ENCODE measurements at regions not wholly inside any gene's neighbourhood (a gene's known extent, or its start where the extent isn't known, plus 50 kb on each side); places are given as distances from the start of the nearest gene placed in this dataset.

DNA sequence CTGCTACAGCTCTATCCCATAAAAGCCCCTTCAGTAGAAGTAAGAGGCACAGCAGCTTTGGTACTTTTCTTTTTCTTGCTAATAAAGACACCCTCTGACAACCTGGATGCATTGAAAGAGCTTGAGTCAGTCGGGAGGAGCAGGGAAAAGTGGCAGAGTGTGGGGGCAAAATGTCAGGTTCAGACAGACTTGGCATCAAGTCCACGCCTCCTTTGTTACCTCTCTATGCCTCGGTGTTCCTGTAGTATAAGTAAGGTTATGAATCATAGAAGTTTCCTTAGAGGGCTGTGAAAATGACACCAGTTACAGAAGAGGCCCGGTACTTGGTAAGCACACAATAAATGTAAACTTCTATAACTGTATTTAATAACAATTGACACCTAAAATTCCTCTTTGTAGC lies 133.9 kb downstream of the ESM1 start:
- DNase-seq = no peak

DNA sequence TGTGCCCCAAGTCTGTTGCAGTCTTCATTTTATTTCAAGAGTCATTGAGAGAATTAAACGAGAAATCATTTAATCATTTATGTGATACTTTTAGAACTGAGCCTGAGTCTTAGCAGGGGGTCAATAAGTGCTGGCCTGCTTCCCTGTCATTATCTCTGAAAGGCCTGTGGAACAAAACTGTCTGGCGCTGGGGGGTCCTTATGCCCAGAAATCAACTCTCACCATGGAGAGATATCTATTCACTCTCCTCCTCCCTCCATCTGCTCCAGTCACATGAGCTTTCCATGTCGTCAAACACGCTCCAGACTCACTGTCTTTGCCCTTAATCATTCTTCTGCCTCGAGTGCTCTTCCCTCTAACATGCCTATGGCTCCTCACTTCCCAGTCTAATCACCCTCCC lies 136.8 kb downstream of the ESM1 start:
- no peak for DNase-seq

GRCh38 chr5:54845567-54845941 lies 139.8 kb downstream of the ESM1 start:
- DNase-seq = no peak

- DNase-seq = peak; percentile 48
These were observed 140.4 kb downstream of the ESM1 start for GRCh38 chr5:54844905-54845566.

- no peak for DNase-seq
These were observed 141.1 kb downstream of the ESM1 start for GRCh38 chr5:54844266-54844665.

DNA sequence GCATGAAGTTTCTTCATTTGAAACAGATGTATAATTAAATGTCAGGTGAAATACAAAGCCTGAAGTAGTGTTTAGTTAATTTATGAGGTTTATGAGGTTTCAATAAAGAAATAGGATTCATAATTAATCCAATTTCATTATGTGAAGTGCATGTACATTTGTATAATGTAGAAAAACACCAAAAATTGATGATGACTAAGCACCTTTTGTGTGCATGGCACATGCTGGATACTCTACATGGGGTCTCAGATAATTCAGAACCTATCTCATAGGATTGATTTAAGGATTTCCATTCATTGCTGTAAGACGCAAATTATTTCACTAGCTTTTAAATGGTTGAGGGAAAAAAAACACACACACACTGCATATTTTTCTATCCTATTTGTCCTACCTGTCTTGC lies 143.9 kb downstream of the ESM1 start:
- no peak for DNase-seq

DNA sequence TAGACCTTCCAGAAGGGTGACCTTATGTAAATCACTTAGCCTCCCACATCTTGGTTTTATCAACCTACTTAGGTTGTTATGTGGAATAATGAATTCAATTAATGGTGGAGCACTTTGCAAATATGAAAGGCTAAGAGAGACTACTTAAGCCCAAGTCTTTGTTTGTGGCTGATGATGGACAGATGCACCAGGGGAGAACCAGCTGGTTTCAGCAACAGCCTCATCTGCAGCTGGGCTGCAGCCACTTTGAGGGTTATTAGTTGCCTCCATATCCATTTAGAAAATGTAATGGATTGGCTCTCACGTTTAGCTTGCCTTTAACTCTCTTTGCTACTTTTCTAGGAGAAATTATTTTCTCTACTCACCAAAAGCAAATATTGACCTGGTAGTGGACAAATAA lies 146.6 kb downstream of the ESM1 start:
- DNase-seq = no peak

DNA sequence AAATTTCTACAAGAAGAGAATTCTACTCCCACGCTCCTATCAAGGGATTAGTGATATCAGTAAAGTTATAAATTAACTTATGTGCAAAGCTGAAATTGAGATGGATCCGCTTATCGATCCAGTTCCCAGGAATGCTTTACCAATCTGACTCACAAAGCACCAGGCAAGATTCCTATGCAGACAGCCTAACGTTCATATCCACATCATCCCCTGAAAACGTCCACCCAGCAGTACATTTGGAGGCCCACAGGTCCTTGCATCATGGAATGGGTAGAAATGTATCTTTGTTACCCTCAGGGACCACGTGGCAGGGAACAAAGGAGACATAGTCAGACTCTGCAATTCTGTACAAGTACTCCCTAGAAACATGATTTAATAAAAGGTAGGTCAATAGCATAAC lies 147.4 kb downstream of the ESM1 start:
- no peak for DNase-seq

DNA sequence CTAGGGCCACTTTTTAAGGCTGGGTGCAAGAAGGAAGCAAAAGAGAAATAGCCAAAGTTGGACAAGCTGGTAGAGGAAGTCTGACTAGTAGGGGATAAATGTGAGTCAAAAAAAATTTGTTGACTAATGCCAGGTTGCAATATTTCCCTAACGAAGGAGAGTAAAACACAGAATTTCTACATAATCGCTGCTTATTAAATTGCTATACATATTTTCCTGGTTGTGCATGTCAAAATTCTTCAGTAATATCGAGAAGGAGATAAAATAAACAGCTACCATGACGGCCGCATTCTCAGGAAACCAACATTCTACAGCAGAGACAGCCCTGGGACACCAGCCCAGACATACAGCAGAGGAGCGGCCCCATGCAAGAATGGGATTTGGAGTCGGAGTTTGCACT lies 148.3 kb downstream of the ESM1 start:
- DNase-seq = no peak

DNA sequence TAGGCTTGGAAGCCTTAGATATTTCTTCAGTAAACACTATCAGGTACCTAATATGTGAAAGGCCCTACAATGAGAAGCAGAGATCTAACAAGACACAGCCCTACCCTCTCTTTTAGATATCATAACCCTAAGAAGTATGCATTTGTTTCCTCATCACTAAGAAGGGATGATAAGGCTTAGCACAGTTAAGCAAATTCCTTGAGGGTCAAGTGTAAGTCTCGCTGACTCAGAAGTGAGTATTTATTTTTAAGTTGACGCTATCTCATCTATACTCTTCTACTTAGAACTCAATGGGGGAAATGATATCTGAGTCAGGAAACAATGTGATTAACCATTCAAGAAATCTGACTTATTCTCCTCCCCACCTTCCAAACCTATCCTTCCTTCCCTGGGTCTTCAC lies 149.7 kb downstream of the ESM1 start:
- no peak for DNase-seq

DNA sequence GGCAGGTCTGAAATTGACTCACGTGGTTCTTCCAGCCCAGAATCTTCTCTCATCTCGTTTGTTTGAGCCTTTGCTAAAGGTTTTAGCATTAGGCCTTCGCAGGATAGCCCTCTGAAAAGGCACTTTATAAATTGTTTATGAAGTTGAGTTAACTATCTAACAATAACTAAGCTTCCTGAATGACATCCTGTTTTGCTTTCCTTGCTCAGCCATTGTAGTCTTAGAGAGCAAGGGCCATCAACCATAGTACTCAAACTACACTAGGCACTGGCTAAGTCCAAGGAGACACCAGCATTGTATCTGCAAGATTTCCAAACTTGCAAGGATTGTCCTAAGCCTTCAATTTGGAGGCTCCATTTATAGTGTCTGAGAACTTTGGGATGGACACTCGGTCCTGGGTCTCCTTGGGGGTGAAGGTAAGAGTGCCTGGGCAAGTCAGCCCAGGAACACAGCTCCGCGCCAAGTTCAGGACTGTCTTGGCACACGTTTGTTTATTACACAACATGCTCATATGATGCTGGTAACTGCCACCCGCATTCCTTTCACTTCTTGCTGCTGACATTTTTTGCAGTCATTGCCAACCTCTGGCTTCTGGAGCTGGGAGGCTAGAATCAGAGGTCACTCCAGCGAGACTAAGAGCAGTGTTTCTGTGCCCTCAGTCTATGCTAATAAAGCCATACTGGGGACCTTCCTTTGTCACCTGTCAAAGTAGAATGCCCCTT lies 151.1 kb downstream of the ESM1 start:
- DNase-seq = no peak

DNA sequence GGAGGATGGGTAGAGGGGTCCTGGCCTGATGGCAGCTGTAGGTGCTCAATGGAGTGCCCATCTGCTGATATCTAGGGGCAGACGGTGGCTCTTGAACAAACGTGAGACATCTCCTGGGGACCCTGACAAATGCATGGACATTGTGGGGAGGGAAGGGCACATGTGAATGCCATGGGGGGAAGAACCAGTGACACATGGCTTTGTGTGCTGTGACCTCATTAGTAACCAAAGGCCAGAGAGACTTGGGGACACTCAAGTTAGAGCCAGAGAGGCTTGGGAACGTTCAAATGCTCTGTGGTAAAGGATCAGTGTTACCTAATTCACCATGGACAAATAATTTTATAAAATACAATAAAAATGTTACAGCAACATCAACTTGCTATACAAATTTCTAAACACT lies 151.8 kb downstream of the ESM1 start:
- DNase-seq = no peak

DNA sequence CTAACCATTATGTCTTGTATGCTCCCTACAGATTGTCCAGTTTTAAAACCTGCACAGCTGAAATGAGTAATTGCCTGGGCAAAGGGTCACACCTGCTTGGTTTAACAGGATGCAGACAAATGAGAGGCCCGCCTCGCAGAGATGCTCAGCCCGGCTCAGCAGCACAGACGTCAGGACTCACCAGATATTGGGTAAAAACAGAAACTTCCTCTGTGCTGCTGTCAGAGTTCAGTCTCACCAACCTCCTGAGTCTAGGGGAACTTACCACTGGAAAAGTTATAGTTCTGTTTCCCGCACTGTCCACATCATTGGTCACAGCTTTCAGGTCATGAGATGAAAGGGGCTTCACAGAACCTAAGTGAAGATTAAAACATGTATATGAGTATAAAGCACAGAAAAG lies 152.5 kb downstream of the ESM1 start:
- no peak for DNase-seq

GRCh38 chr5:54832045-54832444 lies 153.3 kb downstream of the ESM1 start:
- DNase-seq = no peak

DNA sequence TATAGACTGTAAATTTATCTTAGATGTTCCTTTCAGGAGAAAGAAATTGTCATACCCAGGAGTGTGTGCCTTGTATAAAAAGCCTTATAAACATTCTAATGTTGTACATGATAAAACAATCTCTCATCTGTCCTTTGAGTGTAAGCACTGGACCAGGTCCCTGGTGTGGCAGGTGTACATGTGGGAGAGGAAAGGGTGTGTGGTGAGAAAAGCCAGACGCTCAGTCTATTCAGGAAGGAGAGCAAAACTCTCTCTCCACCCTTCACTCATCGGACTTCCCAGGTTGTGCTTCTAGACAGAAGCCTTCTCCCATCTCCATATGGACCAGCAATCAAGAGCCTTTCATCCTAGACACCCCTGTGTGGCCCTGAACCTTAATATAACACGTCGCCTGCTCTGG lies 154.2 kb downstream of the ESM1 start:
- DNase-seq = no peak

DNA sequence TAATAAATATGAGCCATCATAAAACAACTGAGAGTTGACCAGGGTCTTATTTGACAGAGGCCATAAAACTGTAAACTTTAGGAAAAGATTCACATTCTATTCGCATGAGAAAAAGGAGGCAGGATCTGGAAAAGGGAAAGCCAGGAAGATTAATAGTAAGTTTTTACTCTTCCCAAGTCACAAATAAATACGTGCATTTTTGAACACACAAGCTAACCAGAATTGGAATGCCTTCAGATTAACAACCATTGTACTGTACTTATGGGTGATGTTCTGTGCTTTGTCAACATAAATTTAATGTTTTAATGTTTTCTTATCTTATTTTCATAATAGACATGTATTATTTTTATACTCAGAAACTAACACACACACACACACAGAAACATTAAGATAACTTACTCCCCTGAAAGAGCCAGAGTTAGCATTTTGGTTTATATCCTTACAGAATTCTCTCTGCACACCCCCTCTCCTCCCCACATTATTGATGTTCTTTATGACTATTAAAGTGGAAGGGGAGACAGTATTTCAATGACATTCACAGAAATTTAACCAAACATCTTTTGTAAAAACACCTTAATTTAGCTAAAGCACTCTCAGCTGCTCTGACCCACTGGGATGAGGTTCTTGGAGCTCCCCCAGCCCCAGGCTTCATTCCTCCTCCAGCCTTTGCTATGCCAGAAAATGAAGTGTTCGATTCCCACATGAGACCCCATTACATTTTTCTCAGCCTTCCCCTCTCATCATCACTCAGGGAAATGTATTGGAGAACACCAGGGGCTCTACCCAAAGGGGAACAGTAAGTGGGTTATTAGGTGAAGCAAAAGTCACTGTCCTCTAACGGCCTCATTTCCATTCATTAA lies 155.5 kb downstream of the ESM1 start:
- DNase-seq = no peak

GRCh38 chr5:54829102-54829501 lies 156.3 kb downstream of the ESM1 start:
- no peak for DNase-seq

GRCh38 chr5:54828151-54828550 lies 157.2 kb downstream of the ESM1 start:
- DNase-seq = no peak

DNA sequence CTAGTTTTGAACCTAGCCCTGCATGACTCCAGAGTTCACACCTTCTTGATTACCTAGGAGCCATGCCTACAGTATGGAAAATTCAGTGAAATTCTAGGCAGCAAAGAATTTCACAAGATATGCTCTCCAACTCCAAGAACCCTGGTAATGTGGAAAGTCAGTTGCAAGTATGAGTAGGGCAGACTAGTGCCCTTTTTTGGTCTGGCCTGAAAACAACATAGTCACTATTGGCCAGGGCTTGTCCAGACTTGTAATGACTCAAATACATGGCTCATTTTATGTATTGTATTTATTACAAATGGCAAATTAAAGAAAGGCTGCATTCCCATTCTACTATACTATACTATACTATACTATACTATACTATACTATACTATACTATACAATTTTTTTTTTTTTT lies 160.4 kb downstream of the ESM1 start:
- DNase-seq = no peak

DNA sequence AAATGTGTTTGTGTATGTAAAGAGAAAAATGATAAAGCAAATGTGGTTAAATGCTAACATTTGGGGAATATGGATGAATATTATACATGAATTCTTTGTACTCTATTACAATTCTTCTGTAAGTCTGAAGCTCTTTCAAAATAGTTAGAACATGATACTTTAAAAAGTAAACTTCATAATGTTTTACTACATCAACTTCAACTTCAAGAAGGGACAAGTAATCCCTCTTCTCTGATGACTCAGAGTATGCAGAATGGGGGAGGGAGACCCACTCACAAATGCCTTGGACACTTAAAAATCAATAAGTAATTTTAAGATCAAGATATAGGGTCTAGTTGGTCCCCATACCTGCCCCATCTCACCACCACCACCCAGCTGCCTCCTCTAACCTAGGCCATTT lies 162.4 kb downstream of the ESM1 start:
- no peak for DNase-seq

DNA sequence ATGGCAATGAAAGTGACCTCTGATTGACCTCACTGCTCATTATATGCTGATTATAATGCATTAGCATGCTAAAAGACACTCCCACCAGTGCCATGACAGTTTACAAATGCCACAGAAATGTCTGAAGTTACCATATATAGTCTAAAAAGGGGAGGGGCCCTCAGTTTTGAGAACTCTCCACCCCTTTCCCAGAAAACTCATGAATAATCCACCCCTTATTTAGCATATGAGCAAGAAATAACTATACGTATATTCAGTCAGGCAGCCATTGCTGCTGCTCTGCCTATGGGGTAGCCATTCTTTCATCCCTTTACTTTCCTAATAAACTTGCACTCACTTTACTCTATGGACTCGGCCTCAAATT lies 163.1 kb downstream of the ESM1 start:
- DNase-seq = no peak

GRCh38 chr5:54821445-54822323 lies 163.7 kb downstream of the ESM1 start:
- DNase-seq = no peak
